OCI-LY7 (cell line): ENCODE measurements at regions not wholly inside any gene's neighbourhood (a gene's known extent, or its start where the extent isn't known, plus 50 kb on each side); places are given as distances from the start of the nearest gene placed in this dataset.

Experiments used
- BruUV-seq: library from RNA; stranded (reverse); fragments of 400-500 nt; replicated peaks from 2 replicates; lab custom pipeline; 2021; lab: Mats Ljungman, UMichigan
- CTCF ChIA-PET: fragments of 300-600 bp; sonication (Branson Sonifier 250); formaldehyde crosslinking; loops from one replicate; lab custom pipeline; 2022; ENCODE audit warnings: antibody characterized with exemption; ENCODE audit not compliant: unreplicated experiment; lab: Charles Lee
- POLR2A ChIA-PET: fragments of 300-600 bp; sonication (Branson Sonifier 250); formaldehyde crosslinking; loops from one replicate; lab custom pipeline; 2022; ENCODE audit warnings: antibody characterized with exemption; lab: Charles Lee
- DNase-seq: peaks from one replicate; pipeline ENCODE4 v3.0.0-alpha.2; 2015; ENCODE audit warnings: low spot score
- H2AFZ ChIP-seq: fragments of 200-600 bp; sonication (generic), shearing (Covaris generic); 2 replicates; pipeline ENCODE4 v1.6.1; 2014; ENCODE audit warnings: mild to moderate bottlenecking, antibody characterized with exemption, low read length, moderate library complexity
- H3K27ac ChIP-seq: fragments of 200-600 bp; sonication (generic); 2 replicates; pipeline ENCODE4 v1.5.1; 2014; ENCODE audit warnings: mixed run types, low read depth, mild to moderate bottlenecking, moderate library complexity, low read length, inconsistent platforms; ENCODE audit not compliant: poor library complexity, severe bottlenecking
- H3K36me3 ChIP-seq: fragments of 200-600 bp; sonication (generic); 2 replicates; pipeline ENCODE4 v1.6.1; 2014; ENCODE audit warnings: mild to moderate bottlenecking, antibody characterized with exemption, low read length, moderate library complexity, mixed read lengths; ENCODE audit not compliant: insufficient read depth
- H3K4me1 ChIP-seq: fragments of 200-600 bp; sonication (generic); 2 replicates; pipeline ENCODE4 v1.5.1; 2014; ENCODE audit warnings: mild to moderate bottlenecking, low read length; ENCODE audit not compliant: insufficient read depth, poor library complexity, severe bottlenecking
- H3K4me2 ChIP-seq: fragments of 200-600 bp; sonication (generic); 2 replicates; pipeline ENCODE4 v1.6.1; 2014; ENCODE audit warnings: mild to moderate bottlenecking, low read length
- H3K4me3 ChIP-seq: fragments of 200-600 bp; sonication (generic); 2 replicates; pipeline ENCODE4 v1.5.1; 2014; ENCODE audit warnings: mild to moderate bottlenecking, low read depth, low read length; ENCODE audit not compliant: poor library complexity, severe bottlenecking
- H3K79me2 ChIP-seq: fragments of 200-600 bp; sonication (generic); 2 replicates; pipeline ENCODE4 v1.6.1; 2016; ENCODE audit warnings: low read depth, mild to moderate bottlenecking, low read length, moderate library complexity, mixed read lengths; ENCODE audit not compliant: insufficient read depth
- H3K9me2 ChIP-seq: fragments of 200-600 bp; sonication (generic); 2 replicates; pipeline ENCODE4 v1.6.1; 2016; ENCODE audit warnings: mild to moderate bottlenecking, low read length, mixed read lengths; ENCODE audit not compliant: insufficient read depth
- H3K9me3 ChIP-seq: fragments of 200-600 bp; sonication (generic); 2 replicates; pipeline ENCODE4 v1.6.1; 2014; ENCODE audit warnings: mild to moderate bottlenecking, mixed run types, low read length, mixed read lengths
- H4K20me1 ChIP-seq: fragments of 200-600 bp; sonication (generic); 2 replicates; pipeline ENCODE4 v1.6.1; 2014; ENCODE audit warnings: mild to moderate bottlenecking, antibody characterized with exemption, low read length, moderate library complexity, mixed read lengths; ENCODE audit not compliant: insufficient read depth
- EZH2phosphoT487 ChIP-seq: fragments of 200-600 bp; sonication (generic); IDR thresholded peaks from 2 replicates; pipeline ENCODE4 v1.6.1; 2018; ENCODE audit warnings: low read depth, borderline replicate concordance, mild to moderate bottlenecking, mixed run types, antibody characterized with exemption, low read length, moderate library complexity, mixed read lengths
- intact Hi-C: fragments of 100-400 bp; cut with micrococcal nuclease; formaldehyde crosslinking; loops from one replicate; pipeline ENCODE4 v1.10.0; 2022; ENCODE audit not compliant: unreplicated experiment
- TF ChIP-seq, protein P1 (sequence below): fragments of 200-600 bp; sonication (generic); conservative IDR thresholded peaks from 2 replicates; pipeline ENCODE4 v1.5.1; 2014; ENCODE audit warnings: mild to moderate bottlenecking, antibody characterized with exemption, low read length, moderate library complexity, mixed read lengths

DNA sequence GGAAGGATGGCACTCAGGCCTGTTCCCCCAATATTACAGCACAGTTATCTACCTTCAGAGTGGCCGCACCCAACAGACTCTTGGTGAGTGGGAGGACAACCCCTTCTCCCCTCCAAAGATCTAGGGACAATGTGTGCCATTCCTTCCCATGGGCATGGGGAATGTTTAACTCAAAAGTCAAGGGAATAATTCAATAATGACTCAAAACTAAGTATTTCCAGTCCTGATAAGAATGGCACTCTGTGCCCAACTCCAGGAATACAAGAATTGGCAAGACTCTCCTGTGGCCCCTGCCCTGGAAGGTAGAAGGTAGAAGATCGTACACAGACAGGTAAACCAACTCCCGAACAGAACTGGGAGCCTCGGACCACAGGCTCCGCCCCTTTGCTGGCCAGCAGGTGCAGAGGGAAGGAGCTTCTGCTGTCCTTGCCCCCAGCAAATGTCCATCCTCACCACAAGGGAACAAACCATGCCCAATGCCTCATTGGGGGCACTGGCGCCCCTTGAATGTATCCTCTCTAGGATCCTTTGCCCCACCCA is 514.0 kb downstream of the NPHP4 start:
- Histone ChIP-seq H3K4me1 (no peaks in the 10 kb centered on the region), H3K9me3 (no peaks in the 10 kb centered on the region), H3K36me3 (no peaks in the 10 kb centered on the region), H2AFZ (no peak overlapping the region), H3K79me2 (no peaks in the 10 kb centered on the region), H3K27ac (no peak overlapping the region), H3K9me2 (no peaks in the 10 kb centered on the region), H3K4me2 (no peak overlapping the region), H4K20me1 (no peaks in the 10 kb centered on the region), H3K4me3 (no peak overlapping the region)
- CTCF ChIA-PET: no interaction called here
- no TSS peak for BruUV-seq
- no peak for DNase-seq
- TF ChIP-seq EZH2phosphoT487: no peak
- TF ChIP-seq, protein P1, sequence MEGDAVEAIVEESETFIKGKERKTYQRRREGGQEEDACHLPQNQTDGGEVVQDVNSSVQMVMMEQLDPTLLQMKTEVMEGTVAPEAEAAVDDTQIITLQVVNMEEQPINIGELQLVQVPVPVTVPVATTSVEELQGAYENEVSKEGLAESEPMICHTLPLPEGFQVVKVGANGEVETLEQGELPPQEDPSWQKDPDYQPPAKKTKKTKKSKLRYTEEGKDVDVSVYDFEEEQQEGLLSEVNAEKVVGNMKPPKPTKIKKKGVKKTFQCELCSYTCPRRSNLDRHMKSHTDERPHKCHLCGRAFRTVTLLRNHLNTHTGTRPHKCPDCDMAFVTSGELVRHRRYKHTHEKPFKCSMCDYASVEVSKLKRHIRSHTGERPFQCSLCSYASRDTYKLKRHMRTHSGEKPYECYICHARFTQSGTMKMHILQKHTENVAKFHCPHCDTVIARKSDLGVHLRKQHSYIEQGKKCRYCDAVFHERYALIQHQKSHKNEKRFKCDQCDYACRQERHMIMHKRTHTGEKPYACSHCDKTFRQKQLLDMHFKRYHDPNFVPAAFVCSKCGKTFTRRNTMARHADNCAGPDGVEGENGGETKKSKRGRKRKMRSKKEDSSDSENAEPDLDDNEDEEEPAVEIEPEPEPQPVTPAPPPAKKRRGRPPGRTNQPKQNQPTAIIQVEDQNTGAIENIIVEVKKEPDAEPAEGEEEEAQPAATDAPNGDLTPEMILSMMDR: no peak
- intact Hi-C loops: no loop called here
- POLR2A ChIA-PET: no interaction called here

DNA sequence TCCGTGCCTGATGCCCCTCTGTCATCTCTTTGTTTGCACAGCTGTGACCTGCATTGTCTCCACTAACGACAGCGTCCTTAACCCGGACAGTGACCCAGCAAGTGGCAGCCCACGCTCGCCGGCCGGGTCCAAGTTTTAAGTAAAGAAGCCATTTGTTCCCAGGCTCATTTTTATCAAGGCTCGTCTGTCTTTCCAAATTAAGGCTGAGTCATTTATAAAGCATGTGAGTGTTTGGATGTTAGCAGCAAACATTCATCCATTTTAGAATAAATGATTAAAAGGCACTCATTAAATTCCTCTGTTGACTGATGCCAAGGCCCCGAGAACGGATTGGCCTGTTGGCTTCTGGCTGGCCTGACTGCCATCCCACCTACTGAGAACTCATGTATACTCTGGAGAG is 514.5 kb downstream of the NPHP4 start:
- TF ChIP-seq EZH2phosphoT487: no peak
- TF ChIP-seq, protein P1: no peak
- Histone ChIP-seq H4K20me1 (no peaks in the 10 kb centered on the region), H3K9me3 (no peaks in the 10 kb centered on the region), H3K9me2 (no peaks in the 10 kb centered on the region), H3K27ac (no peak overlapping the region), H2AFZ (no peak overlapping the region), H3K4me1 (no peaks in the 10 kb centered on the region), H3K4me3 (no peak overlapping the region), H3K4me2 (no peak overlapping the region), H3K79me2 (no peaks in the 10 kb centered on the region), H3K36me3 (no peaks in the 10 kb centered on the region)
- DNase-seq: no peak
- intact Hi-C loops: no loop called here
- ChIA-PET CTCF (no interaction called here), POLR2A (no interaction called here)
- BruUV-seq: no TSS peak

DNA sequence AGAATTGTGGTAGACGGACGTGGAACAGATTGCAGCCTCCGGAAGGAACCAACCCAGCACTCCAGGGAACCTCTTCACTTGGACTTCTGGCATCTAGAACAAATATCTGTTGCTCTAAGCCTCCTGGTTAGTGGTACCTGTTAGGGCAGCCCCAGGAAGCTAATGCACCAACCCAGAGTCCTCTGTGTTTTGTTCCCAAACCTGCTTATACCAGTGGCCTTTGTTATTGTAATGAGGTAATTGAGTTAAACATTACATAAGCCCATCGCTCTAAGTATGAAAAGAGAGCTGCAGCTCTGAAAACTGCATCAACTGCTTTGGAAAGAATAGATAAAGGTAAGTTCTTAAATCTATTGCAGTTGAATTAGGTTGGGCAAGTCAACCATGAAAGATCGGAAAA is 516.7 kb downstream of the NPHP4 start:
- no TSS peak for BruUV-seq

More for the DNA sequence above, 516.7 kb downstream of the NPHP4 start:
- Histone ChIP-seq H3K4me2 (no peak overlapping the region), H3K9me3 (no peaks in the 10 kb centered on the region), H3K4me1 (no peaks in the 10 kb centered on the region), H3K36me3 (no peaks in the 10 kb centered on the region), H3K9me2 (no peaks in the 10 kb centered on the region), H4K20me1 (no peaks in the 10 kb centered on the region), H3K79me2 (no peaks in the 10 kb centered on the region), H3K4me3 (no peak overlapping the region), H3K27ac (no peak overlapping the region), H2AFZ (no peak overlapping the region)
- ChIA-PET POLR2A (no interaction called here), CTCF (no interaction called here)
- TF ChIP-seq, protein P1: no peak
- no peak for TF ChIP-seq EZH2phosphoT487
- DNase-seq: no peak
- intact Hi-C loops: no loop called here
